NCI-H526 treated with DMSO at 0.1 percent for 48 hours (cell line): ENCODE measurements at regions not wholly inside any gene's neighbourhood (a gene's known extent, or its start where the extent isn't known, plus 50 kb on each side); places are given as distances from the start of the nearest gene placed in this dataset.

Experiments
- DNase-seq: peaks from one replicate; lab custom pipeline; 2025; lab: John Stamatoyannopoulos, UW

DNA sequence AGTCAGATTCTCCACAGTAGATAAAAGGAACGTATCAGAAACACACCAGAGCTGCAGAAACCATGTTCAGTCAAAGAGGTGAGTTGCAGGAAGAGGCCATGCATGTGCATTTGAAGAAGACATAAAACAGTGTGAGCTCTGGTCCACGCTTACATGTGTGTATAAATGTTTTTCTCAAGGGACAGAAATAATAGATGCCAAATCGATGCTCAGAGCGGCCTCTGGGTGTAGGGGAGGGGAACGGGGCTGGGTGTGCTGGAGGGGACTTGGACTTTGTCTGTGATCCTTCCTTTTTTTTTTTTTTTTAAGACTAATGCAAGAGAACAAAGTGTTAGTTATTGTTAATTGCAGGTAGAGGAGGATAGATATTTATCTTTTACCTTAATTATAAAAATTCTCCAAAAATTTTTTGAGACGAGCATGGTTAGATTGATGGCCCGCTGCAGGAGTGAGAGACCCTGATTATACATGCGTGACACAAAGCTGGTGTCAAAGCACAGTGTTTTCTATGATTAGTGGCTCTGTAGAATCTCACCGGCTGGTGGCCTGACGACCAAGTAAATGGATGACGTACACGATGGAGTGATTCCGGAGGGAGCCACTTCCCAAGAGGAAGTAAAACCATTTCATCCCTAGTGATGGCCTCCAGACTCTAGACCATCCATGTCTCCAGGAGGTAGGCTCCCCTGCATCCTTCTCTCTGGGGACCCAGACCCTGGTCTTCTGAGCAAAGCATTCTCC is 240.2 kb downstream of the ENGASE start:
- no peak for DNase-seq

DNA sequence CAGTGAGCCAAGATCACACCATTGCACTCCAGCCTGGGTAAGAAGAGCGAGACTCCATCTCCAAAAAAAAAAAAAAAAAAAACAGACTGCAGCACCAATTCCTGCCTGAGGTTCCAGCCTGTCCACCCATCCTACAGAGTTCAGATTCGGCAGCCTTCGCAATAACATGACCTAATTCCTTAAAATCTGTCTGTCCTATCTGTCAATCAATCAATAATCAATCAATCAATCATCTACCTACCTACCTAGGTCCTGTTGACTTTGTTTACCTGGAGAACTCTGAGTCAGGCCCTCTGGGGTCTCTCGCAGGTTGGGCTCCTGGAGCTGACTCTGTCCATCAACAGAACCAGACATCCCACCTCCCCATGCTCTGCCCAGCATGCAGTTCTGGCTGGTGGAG is 236.7 kb downstream of the ENGASE start:
- no peak for DNase-seq

DNA sequence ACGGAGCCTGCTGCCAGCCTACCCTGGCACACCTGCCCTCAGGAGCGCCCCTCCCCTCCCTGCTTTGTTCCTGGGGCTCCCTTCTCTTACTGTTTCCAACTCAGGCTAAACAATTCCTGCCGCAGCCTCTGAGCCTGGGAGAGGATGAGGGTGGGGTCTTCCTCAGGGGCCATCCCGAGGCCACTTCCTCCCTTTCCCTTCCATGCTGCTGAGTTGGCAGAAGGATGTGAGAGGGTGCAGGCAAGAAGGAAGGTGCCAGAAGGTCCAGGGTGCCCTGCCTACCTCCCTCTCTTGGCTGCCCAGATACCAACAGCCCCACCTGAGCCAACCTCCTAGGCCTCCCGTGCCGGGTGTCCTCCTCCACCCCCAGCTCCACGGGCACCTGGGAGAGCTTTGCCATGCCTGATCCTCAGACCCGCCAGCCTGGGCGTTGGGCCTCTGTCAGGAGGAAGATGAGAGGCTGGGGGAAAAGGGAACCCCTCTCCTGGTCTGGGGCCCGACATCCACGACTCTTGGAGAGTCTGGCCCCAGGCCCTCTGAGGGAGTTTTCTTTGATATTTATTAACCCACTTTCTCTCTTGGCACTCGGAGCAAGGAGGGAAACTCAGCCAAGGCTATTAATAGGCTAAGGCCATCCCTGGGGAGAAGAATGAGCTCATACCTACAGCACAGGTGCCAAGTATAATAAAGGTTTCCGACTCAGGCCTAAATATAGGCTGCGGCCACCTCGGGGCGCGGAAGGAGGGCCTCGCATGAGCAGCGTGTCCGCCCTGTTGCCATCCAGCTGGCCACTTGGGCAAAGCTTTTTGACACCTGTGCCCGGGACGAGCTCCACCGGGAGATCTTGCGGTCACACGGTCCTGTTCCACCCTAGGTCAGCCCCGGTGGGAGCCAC is 232.0 kb downstream of the ENGASE start:
- DNase-seq, result no peak

GRCh38 chr17:79305768-79306423 is 231.3 kb downstream of the ENGASE start:
- no peak for DNase-seq

DNA sequence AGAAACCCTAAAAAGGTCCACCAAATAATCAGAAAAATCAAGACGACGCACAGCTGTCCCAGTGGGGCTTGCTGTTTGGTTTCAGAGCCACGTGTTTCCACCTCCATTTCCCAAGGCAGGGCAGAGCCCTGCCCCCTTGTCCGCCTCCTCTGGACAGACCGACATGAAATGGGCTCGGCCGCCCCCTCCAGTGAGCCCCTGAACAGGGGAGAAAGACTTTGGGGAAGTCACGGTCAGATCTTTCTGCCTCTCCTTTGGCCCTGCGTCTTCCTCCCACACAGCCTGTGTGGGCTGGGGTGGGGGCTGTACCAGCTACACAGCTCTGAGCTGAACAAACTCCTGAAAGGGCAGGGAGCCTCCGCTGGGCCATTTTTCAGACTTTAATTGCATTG is 230.7 kb downstream of the ENGASE start:
- DNase-seq, result no peak

- no peak for DNase-seq
Measured at GRCh38 chr17:79304884-79305283, 230.3 kb downstream of the ENGASE start.

DNA sequence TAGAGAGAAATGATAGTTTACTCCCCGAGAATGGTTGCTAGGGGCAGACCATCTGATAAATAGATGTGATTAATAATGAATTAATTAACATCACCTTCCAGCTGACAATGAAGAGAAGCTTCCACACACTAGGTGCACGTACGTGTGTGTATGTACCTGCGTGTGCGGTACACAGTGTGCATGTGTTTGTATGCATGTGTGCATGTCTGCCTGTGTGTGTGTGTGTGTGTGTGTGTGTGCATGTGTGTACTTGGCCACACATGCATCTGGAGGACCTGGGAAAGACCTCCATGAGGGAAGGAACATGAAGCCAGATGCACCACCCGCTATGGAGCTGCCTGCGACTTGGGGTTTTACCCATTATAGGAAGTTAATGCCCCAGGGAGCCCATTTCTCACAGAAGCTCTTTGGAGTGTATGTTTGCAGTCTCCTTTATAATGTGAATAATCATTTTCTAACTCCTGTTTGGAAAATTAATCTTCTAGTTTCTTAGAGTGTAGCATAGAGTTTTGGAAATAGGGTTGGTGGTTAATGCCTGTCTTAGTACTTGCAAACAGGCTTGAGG is 229.1 kb downstream of the ENGASE start:
- no peak for DNase-seq

DNA sequence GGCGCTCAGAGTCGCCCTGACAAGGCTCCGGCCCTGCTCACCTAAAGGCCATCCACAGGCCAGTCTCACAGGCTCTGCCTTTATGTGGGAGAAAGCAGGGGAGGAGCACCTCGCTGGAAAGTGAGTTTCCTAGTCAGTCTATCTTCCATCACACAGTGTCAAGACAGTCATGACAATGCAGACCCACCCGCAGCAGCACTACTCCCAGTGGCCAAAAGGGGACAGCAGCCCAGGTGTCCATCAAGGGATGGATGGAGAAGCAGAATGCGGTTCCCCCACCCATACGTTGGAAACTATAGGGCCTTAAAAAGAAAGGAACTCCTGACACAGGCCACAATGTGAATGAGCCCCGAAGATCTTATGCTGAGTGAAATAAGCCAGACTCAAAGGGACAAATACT is 226.8 kb downstream of the ENGASE start:
- DNase-seq, result no peak

- DNase-seq, result no peak
Measured at GRCh38 chr17:79299349-79299748, 224.7 kb downstream of the ENGASE start.

DNA sequence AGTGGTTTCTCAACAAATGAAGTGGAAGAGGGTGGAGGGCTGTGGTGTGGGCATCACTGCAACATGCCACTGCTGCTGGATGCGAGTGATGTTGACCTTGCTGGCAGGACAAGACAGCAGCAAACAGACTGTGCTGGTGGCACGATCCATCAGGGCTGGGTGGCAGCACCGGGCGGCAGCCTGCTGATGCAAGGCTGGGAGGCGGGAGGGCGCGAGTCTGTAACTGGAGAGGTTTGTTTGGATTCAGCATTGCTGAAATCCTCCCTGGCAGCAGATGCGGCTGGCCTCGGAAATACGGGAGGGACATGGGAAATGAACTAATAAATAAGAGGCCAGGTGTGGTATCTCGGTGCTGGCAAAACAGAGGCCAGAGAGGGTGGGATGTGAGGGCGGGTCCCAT is 224.2 kb downstream of the ENGASE start:
- no peak for DNase-seq

GRCh38 chr17:79296243-79296642 is 221.6 kb downstream of the ENGASE start:
- DNase-seq, result no peak

DNA sequence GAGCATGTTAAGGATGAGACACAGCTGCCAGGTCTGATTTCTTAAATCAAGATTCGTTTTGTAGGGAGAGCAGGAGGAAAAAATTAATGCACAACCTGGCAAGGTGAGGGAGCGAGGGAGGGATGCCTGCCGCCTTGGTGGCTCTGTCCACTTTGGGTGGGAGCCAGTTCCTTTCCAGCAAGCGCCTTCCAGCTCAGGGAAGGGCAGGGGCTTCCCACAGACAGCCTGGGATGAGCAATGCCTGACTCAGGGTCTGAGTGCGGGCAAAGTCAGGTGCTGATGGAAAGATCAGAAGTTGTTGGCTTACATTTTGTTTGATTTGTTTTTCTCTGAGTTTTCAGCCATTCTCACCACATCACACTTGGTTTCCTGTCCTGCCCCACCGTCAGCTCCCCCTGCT is 220.7 kb downstream of the ENGASE start:
- DNase-seq, result no peak

DNA sequence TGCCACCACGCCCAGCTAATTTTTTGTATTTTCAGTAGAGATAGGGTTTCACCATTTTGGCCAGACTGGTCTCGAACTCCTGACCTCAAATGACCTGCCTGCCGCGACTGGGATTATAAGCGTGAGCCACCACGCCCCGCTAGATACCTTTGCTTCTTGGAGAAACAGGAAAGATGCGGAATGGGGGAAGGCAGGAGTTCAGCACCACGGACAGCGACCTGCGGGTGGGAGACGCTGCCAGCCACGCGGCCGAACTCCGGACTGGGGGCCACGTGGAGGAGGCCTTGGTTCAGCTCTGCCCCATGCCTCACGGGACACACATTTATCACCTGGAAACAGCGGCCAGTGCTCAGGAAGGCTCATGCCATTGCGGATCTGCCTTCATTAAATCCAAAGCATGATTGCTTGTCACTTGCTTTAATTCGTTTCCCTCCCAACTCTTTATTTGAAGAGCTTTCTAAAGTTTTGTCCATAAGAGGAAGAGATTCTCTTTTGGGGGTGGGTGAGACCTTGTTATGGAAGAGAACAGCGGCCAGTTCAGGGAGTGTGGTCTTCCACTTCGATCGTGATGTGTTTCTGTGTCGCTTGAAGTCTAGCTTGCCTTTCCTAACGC is 219.9 kb downstream of the ENGASE start:
- DNase-seq, result no peak

DNA sequence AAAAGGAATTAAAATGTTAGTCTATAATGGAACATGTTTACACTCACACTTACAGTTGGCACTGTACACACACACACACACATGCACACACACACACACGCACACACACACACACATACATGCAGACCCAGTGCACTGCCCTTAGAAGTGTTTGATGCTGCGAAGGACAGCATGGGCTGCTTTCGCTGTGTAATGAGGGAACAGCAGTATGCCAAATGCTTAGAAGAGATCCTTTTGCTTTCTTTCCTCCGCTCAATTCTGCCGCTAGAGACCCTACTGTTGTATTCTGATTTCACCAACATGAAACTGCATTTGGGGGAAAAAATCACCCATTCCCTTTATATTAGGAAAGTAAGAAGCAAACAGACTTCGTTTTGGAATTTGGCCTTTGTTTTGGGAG is 217.9 kb downstream of the ENGASE start:
- DNase-seq, result no peak

- no peak for DNase-seq
Measured at GRCh38 chr17:79291391-79291790, 216.8 kb downstream of the ENGASE start.

DNA sequence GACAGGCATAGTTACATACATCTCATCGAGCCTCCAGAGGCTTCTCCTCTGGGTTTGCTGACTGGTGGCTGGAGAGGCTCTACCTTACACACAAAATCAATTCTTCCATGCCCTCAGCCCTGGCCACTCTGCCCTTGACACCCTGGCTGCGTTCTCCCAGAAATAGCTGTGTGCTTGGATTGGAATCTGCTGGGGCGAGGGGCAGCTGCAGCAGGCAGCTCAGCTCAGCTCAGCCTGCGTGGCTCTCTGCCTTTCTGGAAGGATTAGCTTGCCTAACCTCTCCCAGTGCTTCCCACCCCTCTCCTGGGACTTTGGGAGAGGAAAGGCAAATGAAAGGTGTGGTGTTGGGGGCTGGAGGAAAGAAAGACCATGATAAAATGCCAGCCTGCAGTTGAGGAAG is 216.1 kb downstream of the ENGASE start:
- DNase-seq, result no peak

GRCh38 chr17:79288950-79289349 is 214.3 kb downstream of the ENGASE start:
- no peak for DNase-seq

DNA sequence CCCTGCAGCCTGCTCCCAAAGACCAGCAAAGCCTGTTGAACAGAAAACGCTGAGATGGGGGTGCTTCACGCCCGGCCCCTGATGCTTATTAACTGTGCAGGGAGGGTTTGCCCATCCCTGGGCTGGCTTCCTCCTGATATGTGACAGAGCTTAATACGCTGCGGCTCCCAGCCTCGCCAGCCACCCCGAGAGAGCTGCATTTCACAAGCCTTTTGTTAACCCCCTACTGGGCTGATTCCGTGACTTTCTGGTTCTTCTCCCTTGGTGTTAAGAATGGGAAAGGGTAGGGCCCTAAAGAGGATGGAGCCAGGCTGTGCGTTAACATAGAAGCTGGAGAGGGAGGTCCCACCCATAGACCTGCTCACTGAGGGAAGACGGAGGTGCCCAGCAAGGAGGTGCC is 211.8 kb downstream of the ENGASE start:
- no peak for DNase-seq

- DNase-seq, result no peak
Measured at GRCh38 chr17:79285973-79286372, 211.3 kb downstream of the ENGASE start.

- no peak for DNase-seq
Measured at GRCh38 chr17:79282294-79282693, 207.7 kb downstream of the ENGASE start.

DNA sequence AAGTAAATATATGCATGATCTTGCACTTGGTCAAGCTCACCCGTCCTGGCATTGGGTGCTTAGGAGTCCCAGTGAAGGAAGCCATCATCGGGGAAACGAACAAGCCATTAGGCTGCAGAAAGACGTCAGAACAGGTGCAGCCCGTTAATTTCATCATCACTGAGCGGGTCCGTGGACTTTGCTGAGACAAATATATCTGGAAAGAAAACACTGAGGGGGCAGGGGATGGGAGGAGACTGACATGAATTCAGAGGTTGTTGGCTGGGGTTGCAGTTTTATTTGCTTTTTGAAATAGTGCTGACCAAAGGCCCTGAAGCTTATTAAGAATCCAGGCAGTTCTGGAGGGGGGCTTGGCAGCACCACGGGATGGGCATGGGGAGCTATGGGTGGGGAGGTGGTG is 207.2 kb downstream of the ENGASE start:
- DNase-seq, result no peak
